ENCODE measurements at regions not wholly inside any gene's neighbourhood (a gene's known extent, or its start where the extent isn't known, plus 50 kb on each side); places are given as distances from the start of the nearest gene placed in this dataset.

GRCh38 chr13:110798081-110798994 lies 84.8 kb downstream of the ING1 start:
- ATAC-seq, result no peak
- peaks cover 0 to 20% (median 3%) of the 10 kb centered on the region in 3 donors for H3K4me1 ChIP-seq
- H3K27ac ChIP-seq, result peak overlapping the region in 2 of 4 donors; percentile 66 to 71
- peaks cover 0 to under 1% (median 0%) of the 10 kb centered on the region in 3 donors for H3K9me3 ChIP-seq
- H3K27me3 ChIP-seq, result peaks cover 22% of the 10 kb centered on the region
- TF ChIP-seq POLR2A (IDR thresholded peaks at IDR 0.05) (no peak), CTCF (IDR thresholded peaks at IDR 0.05) (no peak), EP300 (IDR thresholded peaks at IDR 0.05) (no peak), POLR2AphosphoS5 (IDR thresholded peaks at IDR 0.05) (no peak)
- no peak overlapping the region for H3K4me3 ChIP-seq
- no peaks in the 10 kb centered on the region for H3K36me3 ChIP-seq
- WGBS, 2 donors (ENCODE audit: low coverage in 1 of 2), result 73 to 81% methylated on average over 7 to 10 of the region's 18 CpGs

GRCh38 chr13:110799246-110800236 lies 86.0 kb downstream of the ING1 start:
- H3K4me1 ChIP-seq, result peaks cover 0 to 20% (median 3%) of the 10 kb centered on the region in 3 donors
- ATAC-seq, result peak; percentile 79
- H3K27ac ChIP-seq, result peak overlapping the region in 3 of 4 donors; percentile 49 to 71 (median 66)
- TF ChIP-seq EP300 (IDR thresholded peaks at IDR 0.05) (no peak), CTCF (IDR thresholded peaks at IDR 0.05) (no peak), POLR2AphosphoS5 (IDR thresholded peaks at IDR 0.05) (peak; percentile 74), POLR2A (IDR thresholded peaks at IDR 0.05) (no peak)
- peaks cover 22% of the 10 kb centered on the region for H3K27me3 ChIP-seq
- no peaks in the 10 kb centered on the region for H3K36me3 ChIP-seq
- no peaks in the 10 kb centered on the region for H3K9me3 ChIP-seq
- 0 to 22% methylated on average over 10 to 15 of the region's 30 CpGs for WGBS, 2 donors (ENCODE audit: low coverage in 1 of 2)
- H3K4me3 ChIP-seq, result peak overlapping the region in 1 of 2 donors; percentile 33

- peaks cover 0 to 20% (median 3%) of the 10 kb centered on the region in 3 donors for H3K4me1 ChIP-seq
- no peaks in the 10 kb centered on the region for H3K9me3 ChIP-seq
- H3K27ac ChIP-seq, result no peak overlapping the region
- H3K36me3 ChIP-seq, result no peaks in the 10 kb centered on the region
- TF ChIP-seq CTCF (IDR thresholded peaks at IDR 0.05) (no peak), POLR2AphosphoS5 (IDR thresholded peaks at IDR 0.05) (no peak), POLR2A (IDR thresholded peaks at IDR 0.05) (no peak), EP300 (IDR thresholded peaks at IDR 0.05) (no peak)
- H3K27me3 ChIP-seq, result peaks cover 22% of the 10 kb centered on the region
- H3K4me3 ChIP-seq, result no peak overlapping the region
- WGBS, 2 donors (ENCODE audit: low coverage in 1 of 2), result 60% methylated on average over 1 of the region's 7 CpGs; no CpG with 5 or more reads in 1 of the 2 donors
- ATAC-seq, result no peak
Measured at GRCh38 chr13:110801044-110801443, 87.5 kb downstream of the ING1 start.

- Histone ChIP-seq H3K27ac (no peak overlapping the region), H3K9me3 (no peaks in the 10 kb centered on the region), H3K27me3 (peaks cover 19% of the 10 kb centered on the region), H3K4me3 (no peak overlapping the region), H3K36me3 (no peaks in the 10 kb centered on the region), H3K4me1 (peaks cover 0 to 20% (median 3%) of the 10 kb centered on the region in 3 donors)
- WGBS, 2 donors (ENCODE audit: low coverage in 1 of 2), result 45 to 68% methylated on average over 5 of the region's 5 CpGs
- no peak for ATAC-seq
- TF ChIP-seq POLR2A (IDR thresholded peaks at IDR 0.05) (no peak), POLR2AphosphoS5 (IDR thresholded peaks at IDR 0.05) (no peak), CTCF (IDR thresholded peaks at IDR 0.05) (no peak), EP300 (IDR thresholded peaks at IDR 0.05) (no peak)
Measured at GRCh38 chr13:110802260-110802659, 88.8 kb downstream of the ING1 start.
